ENCODE measurements at regions not wholly inside any gene's neighbourhood (a gene's known extent, or its start where the extent isn't known, plus 50 kb on each side); places are given as distances from the start of the nearest gene placed in this dataset.

GRCh38 chr7:46292741-46293140 lies 371.7 kb upstream of the IGFBP3 start:
- TF ChIP-seq CTCF (IDR thresholded peaks at IDR 0.05) (no peak), POLR2A (IDR thresholded peaks at IDR 0.05) (no peak)

Measured in heart left ventricle (tissue), 13 donors.